GM12892 (cell line): ENCODE measurements at regions not wholly inside any gene's neighbourhood (a gene's known extent, or its start where the extent isn't known, plus 50 kb on each side); places are given as distances from the start of the nearest gene placed in this dataset.

Source experiments
- POLR2A ChIP-seq: IDR thresholded peaks from 2 replicates; pipeline ENCODE4 v1.6.1; 2011; ENCODE audit warnings: low read depth, low read length, control low read depth
- POLR2AphosphoS5 ChIP-seq: IDR thresholded peaks from 2 replicates; pipeline ENCODE4 v1.6.1; 2011; ENCODE audit warnings: low read depth, low read length, control low read depth

GRCh38 chr14:42602336-42602845 is 995.7 kb downstream of the LRFN5 start:
- TF ChIP-seq POLR2A (no peak), POLR2AphosphoS5 (no peak)
